HTR-8/SVneo (cell line): ENCODE measurements at regions not wholly inside any gene's neighbourhood (a gene's known extent, or its start where the extent isn't known, plus 50 kb on each side); places are given as distances from the start of the nearest gene placed in this dataset.

Source experiments
- DNase-seq: peaks from one replicate; pipeline ENCODE4 v3.0.0; 2011; ENCODE audit warnings: low spot score, mixed read lengths; ENCODE audit not compliant: insufficient read length
- FAIRE-seq: peaks from 2 replicates; lab custom pipeline; 2011; peaks lifted over from hg19 to GRCh38; lab: Jason Lieb, UNC

GRCh38 chr6:150651808-150652470 is 52.3 kb downstream of the PLEKHG1 start:
- DNase-seq, result no peak
- FAIRE-seq, result no peak

- FAIRE-seq (no peak), DNase-seq (no peak)
These were observed 53.3 kb downstream of the PLEKHG1 start for GRCh38 chr6:150652848-150653613.

DNA sequence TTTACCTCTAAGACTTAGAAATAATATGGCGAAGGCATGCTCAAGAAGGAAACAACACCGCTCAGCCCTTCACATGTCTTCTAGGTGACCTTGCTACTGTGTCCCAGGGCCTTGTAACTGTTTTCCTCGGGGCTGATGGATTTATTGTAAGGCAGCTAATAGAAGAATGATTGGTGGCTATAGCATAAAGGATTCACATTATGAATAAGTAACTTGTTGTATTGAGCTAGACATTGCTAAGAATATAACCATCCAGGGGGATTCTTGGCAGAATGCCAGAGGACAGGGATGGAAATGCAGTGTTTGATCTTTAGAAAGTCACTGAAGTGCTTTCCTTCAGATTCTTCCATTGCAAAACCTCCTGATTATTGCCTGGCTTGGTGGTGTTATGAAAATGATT is 54.9 kb downstream of the PLEKHG1 start:
- DNase-seq (no peak), FAIRE-seq (no peak)

- no peak for DNase-seq
- no peak for FAIRE-seq
These were observed 56.5 kb downstream of the PLEKHG1 start for GRCh38 chr6:150656156-150656555.

GRCh38 chr6:150658421-150658820 is 58.7 kb downstream of the PLEKHG1 start:
- no peak for DNase-seq
- no peak for FAIRE-seq

DNA sequence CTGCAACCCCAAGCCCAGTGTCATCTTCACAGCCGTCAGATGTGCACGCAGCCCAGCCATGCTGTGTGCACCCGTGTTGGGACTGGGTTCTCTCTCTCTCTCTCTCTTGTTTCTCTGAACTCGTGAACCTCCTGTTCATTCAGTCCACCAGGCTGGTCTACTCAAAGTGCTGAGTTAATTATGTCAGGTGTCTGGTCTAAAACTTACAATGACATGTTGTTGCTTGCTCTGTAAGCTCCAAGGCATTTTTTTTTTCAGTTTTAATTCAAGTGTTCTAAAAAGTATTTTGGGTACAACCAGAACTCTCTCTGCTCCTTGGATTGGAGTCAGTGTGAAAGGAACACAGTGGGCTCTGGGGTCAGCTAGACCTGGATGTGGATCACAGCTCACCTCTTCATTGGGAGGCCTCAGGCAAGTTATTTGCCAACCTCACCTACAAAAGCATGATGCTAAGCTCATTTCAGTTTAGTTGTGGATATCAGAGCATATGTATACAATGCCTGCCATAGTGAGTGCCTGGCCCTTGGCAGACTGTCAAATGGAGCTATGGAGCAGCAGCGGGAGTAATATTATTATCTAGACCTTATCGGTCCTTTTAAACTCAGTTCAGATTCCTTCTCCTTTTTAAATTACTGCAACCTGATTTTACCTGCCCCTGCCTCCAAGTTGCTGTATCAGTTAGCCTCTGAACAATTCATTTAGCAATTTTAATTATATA is 59.5 kb downstream of the PLEKHG1 start:
- DNase-seq (no peak), FAIRE-seq (no peak)

- FAIRE-seq (no peak), DNase-seq (no peak)
These were observed 61.7 kb downstream of the PLEKHG1 start for GRCh38 chr6:150661216-150662007.

DNA sequence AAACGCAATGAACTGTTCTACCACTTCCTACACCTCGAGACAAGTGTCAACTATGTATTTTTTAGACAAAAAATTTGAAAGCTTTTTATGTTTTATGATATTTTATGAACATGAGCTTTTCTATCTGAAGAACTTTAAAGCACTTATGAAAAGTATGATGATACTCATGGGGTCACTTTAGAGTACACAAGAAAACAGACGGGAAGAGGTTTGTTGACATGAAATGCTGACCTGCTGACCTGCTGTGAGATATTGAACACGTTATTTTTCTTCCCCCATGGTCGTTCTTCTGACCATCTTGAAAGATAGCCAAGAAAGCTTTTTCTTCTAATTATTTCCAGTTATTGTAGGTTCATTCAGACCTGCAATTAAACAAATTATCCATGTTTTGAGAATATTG is 63.1 kb downstream of the PLEKHG1 start:
- DNase-seq, result no peak
- FAIRE-seq, result no peak

GRCh38 chr6:150664091-150664490 is 64.4 kb downstream of the PLEKHG1 start:
- no peak for DNase-seq
- no peak for FAIRE-seq

GRCh38 chr6:150666071-150666470 is 66.4 kb downstream of the PLEKHG1 start:
- DNase-seq (no peak), FAIRE-seq (no peak)

- FAIRE-seq, result no peak
- no peak for DNase-seq
These were observed 67.7 kb downstream of the PLEKHG1 start for GRCh38 chr6:150667359-150667758.

DNA sequence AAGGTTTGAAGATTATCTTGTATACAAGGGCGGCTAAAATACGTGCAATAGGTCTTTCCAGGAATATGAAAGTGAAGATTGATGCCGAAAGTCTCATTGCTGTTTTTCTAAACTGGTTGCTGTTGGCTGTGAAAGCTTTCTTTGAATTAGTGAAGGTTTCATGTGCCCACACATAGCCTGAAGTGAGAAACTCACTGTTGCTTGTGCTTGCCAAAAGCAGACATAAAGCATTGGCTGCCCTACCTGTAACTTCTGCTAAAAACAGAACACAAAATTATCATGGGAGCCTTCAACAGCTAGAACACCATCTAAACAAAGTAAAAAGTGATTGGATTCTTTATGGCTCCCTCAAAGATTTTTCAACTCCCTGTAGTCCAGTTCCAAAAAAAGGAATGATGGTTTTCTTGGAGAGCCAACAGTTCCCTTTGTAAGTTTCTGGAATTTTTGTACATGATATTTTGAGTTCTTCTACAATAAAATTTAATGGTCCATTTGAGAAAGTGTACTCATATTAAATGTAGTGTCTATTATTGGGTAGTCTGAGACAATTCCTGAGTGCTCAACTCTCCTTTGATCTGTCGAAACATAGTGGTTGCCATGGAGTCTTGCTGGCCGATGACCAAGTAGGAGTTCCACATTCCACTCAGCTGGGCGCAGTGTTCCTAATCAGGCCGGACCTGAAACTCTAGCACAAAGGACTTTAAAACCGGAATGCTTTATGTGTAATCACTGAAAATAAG is 68.5 kb downstream of the PLEKHG1 start:
- FAIRE-seq (no peak), DNase-seq (peak; percentile 12)

GRCh38 chr6:150668900-150669302 is 69.2 kb downstream of the PLEKHG1 start:
- no peak for FAIRE-seq
- no peak for DNase-seq

- no peak for FAIRE-seq
These were observed 70.6 kb downstream of the PLEKHG1 start for GRCh38 chr6:150670311-150670710.

GRCh38 chr6:150672800-150673199 is 73.1 kb downstream of the PLEKHG1 start:
- no peak for FAIRE-seq

More at GRCh38 chr6:150670311-150670710, 70.6 kb downstream of the PLEKHG1 start:
- no peak for DNase-seq

DNA sequence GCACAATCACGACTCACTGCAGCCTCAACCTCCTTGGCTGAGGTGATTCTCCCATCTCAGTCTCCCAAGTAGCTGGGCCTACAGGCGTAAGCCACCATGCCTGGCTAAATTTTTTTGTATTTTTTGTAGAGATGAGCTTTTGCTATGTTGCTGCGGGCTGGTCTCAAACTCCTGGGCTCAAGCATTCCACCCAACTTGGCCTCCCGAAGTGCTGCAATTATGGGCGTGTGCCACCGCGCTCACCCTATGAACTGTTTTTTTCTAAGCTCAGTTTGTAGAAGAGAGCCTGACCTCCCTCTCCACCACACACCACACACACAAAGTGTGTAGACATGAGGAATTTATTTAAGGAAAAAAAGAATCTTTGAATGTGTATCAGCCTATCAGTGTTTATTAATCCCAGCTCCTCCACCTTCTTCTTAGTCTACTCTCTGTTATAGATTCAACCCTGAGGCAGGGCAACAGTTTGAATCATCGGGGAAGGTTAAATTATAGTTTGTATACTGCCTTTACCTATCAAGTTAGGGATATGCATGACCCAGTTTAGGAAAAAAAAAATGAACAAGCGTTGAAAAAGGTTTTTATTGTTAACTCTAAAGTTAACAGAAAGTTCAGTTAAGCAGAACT is 74.1 kb downstream of the PLEKHG1 start:
- FAIRE-seq, result no peak
- no peak for DNase-seq

More at GRCh38 chr6:150672800-150673199, 73.1 kb downstream of the PLEKHG1 start:
- no peak for DNase-seq

- DNase-seq (no peak), FAIRE-seq (no peak)
These were observed 76.7 kb downstream of the PLEKHG1 start for GRCh38 chr6:150676344-150676743.

- FAIRE-seq, result no peak
- no peak for DNase-seq
These were observed 77.1 kb downstream of the PLEKHG1 start for GRCh38 chr6:150676772-150677171.

GRCh38 chr6:150680510-150680909 is 80.8 kb downstream of the PLEKHG1 start:
- DNase-seq (no peak), FAIRE-seq (no peak)
